NCI-H1436 treated with DMSO at 0.1 percent for 48 hours (cell line): ENCODE measurements at regions not wholly inside any gene's neighbourhood (a gene's known extent, or its start where the extent isn't known, plus 50 kb on each side); places are given as distances from the start of the nearest gene placed in this dataset.
A peak's percentile ranks its signal among the peaks of the same experiment; 100 is the strongest.

Experiments used
- DNase-seq: peaks from one replicate; lab custom pipeline; 2025; lab: John Stamatoyannopoulos, UW

- DNase-seq = no peak
Observed at GRCh38 chr2:24439971-24440340, 51.1 kb upstream of the NCOA1 start.

- no peak for DNase-seq
Observed at GRCh38 chr2:24439280-24439970, 51.6 kb upstream of the NCOA1 start.

GRCh38 chr2:24438106-24438505, 52.9 kb upstream of the NCOA1 start:
- no peak for DNase-seq

GRCh38 chr2:24435391-24436316, 55.4 kb upstream of the NCOA1 start:
- no peak for DNase-seq

- DNase-seq = no peak
Observed at GRCh38 chr2:24434541-24434940, 56.5 kb upstream of the NCOA1 start.

GRCh38 chr2:24432735-24433134, 58.3 kb upstream of the NCOA1 start:
- no peak for DNase-seq

GRCh38 chr2:24432121-24432520, 58.9 kb upstream of the NCOA1 start:
- no peak for DNase-seq

GRCh38 chr2:24429197-24430074, 61.6 kb upstream of the NCOA1 start:
- no peak for DNase-seq

GRCh38 chr2:24424387-24424786, 64.1 kb upstream of the ITSN2 start:
- DNase-seq = no peak

- no peak for DNase-seq
Observed at GRCh38 chr2:24423095-24423494, 62.8 kb upstream of the ITSN2 start.

- DNase-seq = no peak
Observed at GRCh38 chr2:24421668-24422067, 61.3 kb upstream of the ITSN2 start.

GRCh38 chr2:24420373-24420772, 60.0 kb upstream of the ITSN2 start:
- no peak for DNase-seq

- no peak for DNase-seq
Observed at GRCh38 chr2:24418166-24418841, 58.0 kb upstream of the ITSN2 start.

GRCh38 chr2:24412812-24413211, 52.5 kb upstream of the ITSN2 start:
- DNase-seq = no peak

GRCh38 chr2:24411488-24412151, 51.3 kb upstream of the ITSN2 start:
- no peak for DNase-seq

- no peak for DNase-seq
Observed at GRCh38 chr2:24410976-24411375, 50.6 kb upstream of the ITSN2 start.

GRCh38 chr2:24409700-24410556, 49.6 kb upstream of the ITSN2 start:
- peak; percentile 16 for DNase-seq
